SK-N-SH treated with all-trans-retinoic acid at 6 μM for 48 hours (cell line): ENCODE measurements at regions not wholly inside any gene's neighbourhood (a gene's known extent, or its start where the extent isn't known, plus 50 kb on each side); places are given as distances from the start of the nearest gene placed in this dataset.

ENCODE experiments used
- ATAC-seq: fragments of 200-7000 bp; cut with Tn5 transposase; 3 replicates; pipeline ENCODE4 v1.9.1; 2020; ENCODE audit warnings: mild to moderate bottlenecking, moderate library complexity
- ARNTL ChIP-seq: fragments of 450-650 bp; formaldehyde crosslinking; IDR thresholded peaks from 2 replicates; pipeline ENCODE4 v1.5.0; 2020; ENCODE audit warnings: low read depth, mild to moderate bottlenecking, moderate library complexity, borderline replicate concordance
- BACH2 ChIP-seq: fragments of 250-450 bp; sonication (Bioruptor Pico); IDR thresholded peaks from 2 replicates; pipeline ENCODE4 v1.9.0; 2021; ENCODE audit warnings: mild to moderate bottlenecking, borderline replicate concordance
- CSDC2 ChIP-seq: fragments of 250-450 bp; sonication (Bioruptor Pico); IDR thresholded peaks from 2 replicates; pipeline ENCODE4 v1.5.0; 2020; ENCODE audit warnings: mild to moderate bottlenecking, moderate library complexity
- CSRNP3 ChIP-seq: fragments of 250-450 bp; sonication (Bioruptor Pico); IDR thresholded peaks from 2 replicates; pipeline ENCODE4 v1.5.1; 2021; ENCODE audit warnings: mild to moderate bottlenecking, moderate library complexity
- ESRRG ChIP-seq: fragments of 250-450 bp; sonication (Bioruptor Pico); IDR thresholded peaks from 2 replicates; pipeline ENCODE4 v1.6.1; 2021; ENCODE audit warnings: mild to moderate bottlenecking
- GLIS3 ChIP-seq: fragments of 250-450 bp; sonication (Bioruptor Pico); IDR thresholded peaks from 2 replicates; pipeline ENCODE4 v1.5.0; 2020; ENCODE audit warnings: mild to moderate bottlenecking, moderate library complexity
- ISL1 ChIP-seq: fragments of 250-450 bp; sonication (Bioruptor Pico); IDR thresholded peaks from 2 replicates; pipeline ENCODE4 v2.1.2; 2022; ENCODE audit warnings: mild to moderate bottlenecking, moderate library complexity
- OSR1 ChIP-seq: fragments of 250-450 bp; sonication (Bioruptor Pico); IDR thresholded peaks from 2 replicates; pipeline ENCODE4 v1.8.0; 2022; ENCODE audit warnings: moderate library complexity, mild to moderate bottlenecking, inconsistent platforms
- POU6F1 ChIP-seq: fragments of 250-450 bp; sonication (Bioruptor Pico); IDR thresholded peaks from 2 replicates; pipeline ENCODE4 v1.8.0; 2021; ENCODE audit warnings: low read depth, mild to moderate bottlenecking, moderate library complexity, borderline replicate concordance
- PPARA ChIP-seq: fragments of 250-450 bp; sonication (Bioruptor Pico); IDR thresholded peaks from 2 replicates; pipeline ENCODE4 v1.5.0; 2020; ENCODE audit warnings: mild to moderate bottlenecking, borderline replicate concordance
- RARB ChIP-seq: fragments of 250-450 bp; sonication (Bioruptor Pico); IDR thresholded peaks from 2 replicates; pipeline ENCODE4 v1.8.0; 2021; ENCODE audit warnings: mild to moderate bottlenecking, moderate library complexity
- SNAI2 ChIP-seq: fragments of 250-450 bp; sonication (Bioruptor Pico); IDR thresholded peaks from 2 replicates; pipeline ENCODE4 v1.5.0; 2020; ENCODE audit warnings: mild to moderate bottlenecking, moderate library complexity
- TCF4 ChIP-seq: fragments of 250-450 bp; sonication (Bioruptor Pico); IDR thresholded peaks from 2 replicates; pipeline ENCODE4 v1.8.0; 2021; ENCODE audit warnings: mild to moderate bottlenecking, moderate library complexity, borderline replicate concordance
- TOX ChIP-seq: fragments of 250-450 bp; sonication (Bioruptor Pico); IDR thresholded peaks from 2 replicates; pipeline ENCODE4 v1.8.0; 2021; ENCODE audit warnings: mild to moderate bottlenecking, moderate library complexity, borderline replicate concordance
- ZC3H10 ChIP-seq: fragments of 250-450 bp; sonication (Bioruptor Pico); IDR thresholded peaks from 2 replicates; pipeline ENCODE4 v1.5.1; 2021; ENCODE audit warnings: mild to moderate bottlenecking, moderate library complexity
- ZFP3 ChIP-seq: fragments of 250-450 bp; sonication (Bioruptor Pico); IDR thresholded peaks from 2 replicates; pipeline ENCODE4 v1.5.0; 2020; ENCODE audit warnings: mild to moderate bottlenecking, moderate library complexity
- ZFP30 ChIP-seq: fragments of 450-650 bp; formaldehyde crosslinking; IDR thresholded peaks from 2 replicates; pipeline ENCODE4 v1.5.0; 2022; ENCODE audit warnings: mild to moderate bottlenecking, moderate library complexity
- ZNF565 ChIP-seq: fragments of 450-650 bp; formaldehyde crosslinking; conservative IDR thresholded peaks from 2 replicates; pipeline ENCODE4 v1.5.0; 2020; ENCODE audit warnings: low read depth, mild to moderate bottlenecking, moderate library complexity
- ZNF70 ChIP-seq: fragments of 450-650 bp; formaldehyde crosslinking; IDR thresholded peaks from 2 replicates; pipeline ENCODE4 v1.5.0; 2020; ENCODE audit warnings: mild to moderate bottlenecking, moderate library complexity
- ZNF8 ChIP-seq: fragments of 450-650 bp; formaldehyde crosslinking; IDR thresholded peaks from 2 replicates; pipeline ENCODE4 v1.5.0; 2020; ENCODE audit warnings: mild to moderate bottlenecking, moderate library complexity
- TF ChIP-seq, protein P1 (sequence below): fragments of 250-450 bp; sonication (Bioruptor Pico); IDR thresholded peaks from 2 replicates; pipeline ENCODE4 v1.8.0; 2020; ENCODE audit warnings: mild to moderate bottlenecking, moderate library complexity, borderline replicate concordance
- TF ChIP-seq, protein P2 (sequence below): fragments of 250-450 bp; sonication (Bioruptor Pico); IDR thresholded peaks from 2 replicates; pipeline ENCODE4 v1.5.1; 2020; ENCODE audit warnings: low read depth, mild to moderate bottlenecking, moderate library complexity

DNA sequence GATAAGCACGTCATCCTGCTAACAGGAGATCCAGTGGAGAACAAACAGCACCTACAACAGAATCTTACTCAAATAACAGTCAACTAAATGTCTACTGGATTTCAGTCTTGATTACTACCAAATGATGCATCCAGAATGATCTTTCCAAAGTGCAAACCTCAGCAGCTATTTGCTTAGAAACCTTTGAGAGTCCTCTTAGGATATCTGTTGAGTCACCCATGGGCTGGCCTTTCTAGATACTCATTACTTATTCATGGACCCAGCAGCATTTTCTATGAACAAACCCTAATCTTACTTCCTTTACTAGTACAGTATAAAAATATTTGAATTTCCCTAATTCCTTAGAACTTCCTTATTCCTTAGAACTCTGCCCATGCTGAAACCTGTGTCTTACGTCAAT lies 118.5 kb upstream of the PABPC4L start:
- no peak for ATAC-seq
- TF ChIP-seq, protein P1, sequence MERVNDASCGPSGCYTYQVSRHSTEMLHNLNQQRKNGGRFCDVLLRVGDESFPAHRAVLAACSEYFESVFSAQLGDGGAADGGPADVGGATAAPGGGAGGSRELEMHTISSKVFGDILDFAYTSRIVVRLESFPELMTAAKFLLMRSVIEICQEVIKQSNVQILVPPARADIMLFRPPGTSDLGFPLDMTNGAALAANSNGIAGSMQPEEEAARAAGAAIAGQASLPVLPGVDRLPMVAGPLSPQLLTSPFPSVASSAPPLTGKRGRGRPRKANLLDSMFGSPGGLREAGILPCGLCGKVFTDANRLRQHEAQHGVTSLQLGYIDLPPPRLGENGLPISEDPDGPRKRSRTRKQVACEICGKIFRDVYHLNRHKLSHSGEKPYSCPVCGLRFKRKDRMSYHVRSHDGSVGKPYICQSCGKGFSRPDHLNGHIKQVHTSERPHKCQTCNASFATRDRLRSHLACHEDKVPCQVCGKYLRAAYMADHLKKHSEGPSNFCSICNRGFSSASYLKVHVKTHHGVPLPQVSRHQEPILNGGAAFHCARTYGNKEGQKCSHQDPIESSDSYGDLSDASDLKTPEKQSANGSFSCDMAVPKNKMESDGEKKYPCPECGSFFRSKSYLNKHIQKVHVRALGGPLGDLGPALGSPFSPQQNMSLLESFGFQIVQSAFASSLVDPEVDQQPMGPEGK (CRISPR knock-in tag), result no peak
- no peak for TF ChIP-seq ZNF8 (CRISPR knock-in tag)
- TF ChIP-seq PPARA, result no peak
- no peak for TF ChIP-seq ESRRG (CRISPR knock-in tag)
- TF ChIP-seq, all 23 proteins: peak for 0

DNA sequence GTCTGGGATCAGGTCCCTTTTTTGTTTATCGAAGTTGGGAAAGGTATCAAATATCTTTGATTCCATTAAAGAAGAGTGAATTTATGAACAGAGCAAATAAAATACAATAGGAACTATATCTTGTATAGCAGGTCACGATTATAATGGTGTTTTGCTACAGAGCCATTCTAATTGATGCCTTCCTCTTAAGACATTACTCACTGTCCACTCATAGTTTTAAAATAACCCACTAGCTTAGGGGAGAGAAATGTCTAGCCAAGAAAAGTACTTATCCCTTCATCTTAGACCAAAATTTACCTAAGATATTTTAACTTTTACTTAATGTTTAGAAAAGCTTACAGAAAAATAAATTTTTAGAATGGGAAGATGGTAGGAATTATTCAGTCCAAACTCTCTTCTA lies 112.0 kb upstream of the PABPC4L start:
- ATAC-seq, result no peak
- TF ChIP-seq OSR1 (CRISPR knock-in tag) (no peak), ISL1 (CRISPR knock-in tag) (no peak), POU6F1 (CRISPR knock-in tag) (no peak), ZFP30 (CRISPR knock-in tag) (no peak), BACH2 (no peak), CSDC2 (no peak), ARNTL (CRISPR knock-in tag) (no peak), ZFP3 (CRISPR knock-in tag) (no peak), ZNF70 (no peak), SNAI2 (CRISPR knock-in tag) (no peak), TOX (no peak), PPARA (no peak), ZNF8 (CRISPR knock-in tag) (no peak), TCF4 (CRISPR knock-in tag) (no peak), GLIS3 (CRISPR knock-in tag) (no peak), RARB (CRISPR knock-in tag) (no peak), ZNF565 (CRISPR knock-in tag) (no peak), CSRNP3 (no peak), ZC3H10 (CRISPR knock-in tag) (no peak)
- TF ChIP-seq, protein P2, sequence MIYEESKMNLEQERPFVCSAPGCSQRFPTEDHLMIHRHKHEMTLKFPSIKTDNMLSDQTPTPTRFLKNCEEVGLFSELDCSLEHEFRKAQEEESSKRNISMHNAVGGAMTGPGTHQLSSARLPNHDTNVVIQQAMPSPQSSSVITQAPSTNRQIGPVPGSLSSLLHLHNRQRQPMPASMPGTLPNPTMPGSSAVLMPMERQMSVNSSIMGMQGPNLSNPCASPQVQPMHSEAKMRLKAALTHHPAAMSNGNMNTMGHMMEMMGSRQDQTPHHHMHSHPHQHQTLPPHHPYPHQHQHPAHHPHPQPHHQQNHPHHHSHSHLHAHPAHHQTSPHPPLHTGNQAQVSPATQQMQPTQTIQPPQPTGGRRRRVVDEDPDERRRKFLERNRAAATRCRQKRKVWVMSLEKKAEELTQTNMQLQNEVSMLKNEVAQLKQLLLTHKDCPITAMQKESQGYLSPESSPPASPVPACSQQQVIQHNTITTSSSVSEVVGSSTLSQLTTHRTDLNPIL (CRISPR knock-in tag), result no peak

- no peak for ATAC-seq
Observed at GRCh38 chr4:134309715-134310114, 108.1 kb upstream of the PABPC4L start.

More at GRCh38 chr4:134309715-134310114, 108.1 kb upstream of the PABPC4L start:
- TF ChIP-seq TOX (no peak), ISL1 (CRISPR knock-in tag) (no peak), PPARA (no peak), ZNF8 (CRISPR knock-in tag) (no peak), TCF4 (CRISPR knock-in tag) (no peak)
- TF ChIP-seq, protein P1 (CRISPR knock-in tag), result no peak
